ENCODE measurements at regions not wholly inside any gene's neighbourhood (a gene's known extent, or its start where the extent isn't known, plus 50 kb on each side); places are given as distances from the start of the nearest gene placed in this dataset.

- TF ChIP-seq BHLHE40 (IDR thresholded peaks at IDR 0.05; ENCODE audit: borderline replicate concordance), result no peak
- TF ChIP-seq ELF4 (IDR thresholded peaks at IDR 0.05), result no peak
- no peak for TF ChIP-seq FOXM1 (IDR thresholded peaks at IDR 0.05; ENCODE audit: borderline replicate concordance)
- no peak for TF ChIP-seq SUZ12 (IDR thresholded peaks at IDR 0.05)
- no peak for TF ChIP-seq FOXA1 (IDR thresholded peaks at IDR 0.05)
- no peak for TF ChIP-seq TARDBP (IDR thresholded peaks at IDR 0.05)
Observed at GRCh38 chr16:35560637-35560984, 2101.2 kb downstream of the TP53TG3F start.

All from HEK293T (cell line).